H1 (cell line): ENCODE measurements at regions not wholly inside any gene's neighbourhood (a gene's known extent, or its start where the extent isn't known, plus 50 kb on each side); places are given as distances from the start of the nearest gene placed in this dataset.
"Not testable (repeated sequence)": the region's sequence is repeated elsewhere in the genome, so short reads cannot be mapped to it uniquely, and the experiment has no call there.

Source experiments
- CTCF ChIP-seq, 3 experiments: IDR thresholded peaks; 1 replicate in 2 of 3; 2 replicates in 1 of 3; pipeline versions ENCODE4 v1.5.1 to v1.6.1; 2011; ENCODE audit warnings: low read length in 3 of 3, mild to moderate bottlenecking in 3 of 3, inconsistent platforms in 2 of 3, low read depth in 1 of 3, moderate library complexity in 1 of 3; ENCODE audit not compliant: insufficient read depth in 1 of 3; ENCODE audit errors: control extremely low read depth in 1 of 3
- HDAC6 ChIP-seq: IDR thresholded peaks from one replicate; pipeline ENCODE4 v1.7.1; 2012; ENCODE audit warnings: low read depth, mild to moderate bottlenecking, inconsistent platforms, low read length, moderate library complexity
- JUN ChIP-seq: IDR thresholded peaks from 2 replicates; pipeline ENCODE4 v1.6.1; 2011; ENCODE audit warnings: low read depth, mild to moderate bottlenecking, improper control_type of control experiment, low read length
- NRF1 ChIP-seq: IDR thresholded peaks from 2 replicates; pipeline ENCODE4 v1.6.1; 2011; ENCODE audit warnings: mild to moderate bottlenecking, low read depth, low read length, improper control_type of control experiment
- PHF8 ChIP-seq: fragments of 200-600 bp; sonication (generic); conservative IDR thresholded peaks from 2 replicates; pipeline ENCODE4 v1.7.1; 2012; ENCODE audit warnings: low read depth, mild to moderate bottlenecking, inconsistent platforms, low read length, moderate library complexity
- POLR2AphosphoS5 ChIP-seq: IDR thresholded peaks from 2 replicates; pipeline ENCODE4 v1.6.1; 2011; ENCODE audit warnings: low read depth, low read length
- TCF12 ChIP-seq: IDR thresholded peaks from 2 replicates; pipeline ENCODE4 v1.6.1; 2011; ENCODE audit warnings: low read depth, mild to moderate bottlenecking, low read length

GRCh38 chr21:6569587-6570392 is 3951.6 kb upstream of the TPTE start:
- TF ChIP-seq PHF8; CTCF (IDR thresholded peaks at IDR 0.05; ENCODE audit: control extremely low read depth in 1 of 3, insufficient read depth in 1 of 3, low read depth in 1 of 3, low read length in 3 of 3); JUN; POLR2AphosphoS5; NRF1; HDAC6; TCF12: not testable (repeated sequence)
